ENCODE measurements at regions not wholly inside any gene's neighbourhood (a gene's known extent, or its start where the extent isn't known, plus 50 kb on each side); places are given as distances from the start of the nearest gene placed in this dataset.

DNA sequence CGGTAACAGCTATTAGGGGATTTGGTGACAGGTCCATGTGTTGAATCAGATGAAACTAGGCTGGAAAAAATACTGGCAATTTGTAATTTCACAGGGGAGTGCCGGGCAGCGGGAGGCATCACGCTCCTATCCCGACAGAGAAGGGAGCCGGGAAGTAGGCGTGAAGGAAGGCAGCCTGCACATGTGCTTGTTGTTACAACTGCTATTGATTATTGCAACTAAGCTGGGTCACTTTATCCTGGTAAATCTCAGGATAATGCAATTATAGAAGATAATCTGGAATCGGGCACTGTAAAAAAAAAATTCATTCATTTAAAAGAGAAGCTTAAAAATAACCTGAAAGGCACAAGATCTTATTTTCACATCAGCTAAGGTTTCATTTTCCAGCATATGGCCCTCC is 180.6 kb downstream of the FOXL1 start:
- CTCF ChIA-PET (ENCODE audit: partially characterized antibody): interaction anchor here (1.2 to 2.1 kb wide), 2 partner anchors 8 to 12 kb away, joined by 3 to 5 read pairs; no protein-coding TSS in a partner anchor
- intact Hi-C loops (cut with micrococcal nuclease): no loop called here
- no peaks in the 10 kb centered on the region for H3K36me3 ChIP-seq (ENCODE audit: insufficient read depth, low read length)
- POLR2A ChIA-PET (ENCODE audit: partially characterized antibody): no interaction called here
- no peak overlapping the region for H3K4me3 ChIP-seq (ENCODE audit: low read length in 2 of 2)
- no peaks in the 10 kb centered on the region for H3K27me3 ChIP-seq (ENCODE audit: insufficient read depth, low read length)
- Mint-ChIP-seq H3K27ac (no peak overlapping the region), H3K4me1 (no peaks in the 10 kb centered on the region), H3K9me3 (no peaks in the 10 kb centered on the region), H3K36me3 (no peaks in the 10 kb centered on the region), H3K4me3 (no peak overlapping the region), H3K27me3 (peaks cover 12 to 19% of the 10 kb centered on the region in 2 donors)
- no peaks in the 10 kb centered on the region for H3K4me1 ChIP-seq (ENCODE audit: insufficient read depth, low read length)
- H3K9me3 ChIP-seq (ENCODE audit: control insufficient read depth in 1 of 2, low read length in 2 of 2): no peaks in the 10 kb centered on the region
- no peak for DNase-seq
- H3K27ac ChIP-seq (ENCODE audit: low read depth, low read length): no peak overlapping the region

DNA sequence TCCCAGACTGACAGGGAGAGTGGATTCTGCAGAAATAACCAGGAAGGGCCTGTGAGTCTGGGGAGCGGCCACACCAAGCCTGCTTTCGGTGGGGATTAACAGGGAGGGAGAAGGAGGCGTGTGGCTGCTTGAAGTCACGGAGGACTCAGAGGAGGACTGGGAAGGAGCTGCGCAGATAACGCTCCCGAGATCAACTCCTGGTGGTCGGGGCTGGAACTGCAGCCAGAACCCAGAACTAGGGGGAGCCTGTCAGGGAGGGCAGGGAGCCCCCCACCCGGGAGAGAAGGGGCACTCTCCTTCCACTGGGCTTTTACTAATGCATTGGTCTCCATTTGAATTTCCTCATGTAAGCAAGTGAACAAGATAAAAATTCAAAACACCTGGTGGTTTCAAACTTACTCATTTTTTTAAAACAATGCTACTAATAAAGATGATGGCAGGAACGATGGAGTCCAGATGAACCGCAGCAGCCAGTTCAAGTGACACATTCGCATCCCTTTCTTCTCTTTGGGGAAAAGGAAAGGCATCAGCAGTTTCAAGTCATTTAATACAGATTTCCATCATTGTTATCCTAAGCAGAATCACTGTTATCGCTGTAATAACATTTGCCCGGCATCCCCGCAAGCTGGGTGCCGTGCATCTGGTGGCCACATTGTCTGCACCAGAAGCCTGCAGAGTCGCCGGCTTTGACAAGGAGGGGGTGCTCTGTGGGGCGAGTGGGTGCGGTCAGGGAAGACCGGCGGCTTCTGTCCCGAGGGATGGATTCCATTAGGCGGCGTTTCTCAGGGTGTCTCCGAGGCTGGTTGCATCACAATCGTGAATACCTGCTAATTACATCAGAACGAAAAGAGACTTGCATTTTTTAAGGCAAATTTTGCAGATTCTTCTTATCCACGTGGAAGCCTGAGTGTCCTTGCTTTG is 183.0 kb downstream of the FOXL1 start:
- no peak overlapping the region for H3K27ac ChIP-seq (ENCODE audit: low read depth, low read length)
- ChIA-PET POLR2A (ENCODE audit: partially characterized antibody) (no interaction called here), CTCF (ENCODE audit: partially characterized antibody) (no interaction called here)
- peaks cover 12 to 19% of the 10 kb centered on the region in 2 donors for H3K27me3 Mint-ChIP-seq
- peak in 2 of 5 donors; percentile 11 for DNase-seq
- no peaks in the 10 kb centered on the region for H3K36me3 Mint-ChIP-seq
- H3K9me3 Mint-ChIP-seq: peaks cover 0 to 3% (median 0%) of the 10 kb centered on the region in 8 donors
- H3K4me3 ChIP-seq (ENCODE audit: low read length in 2 of 2): no peak overlapping the region
- H3K36me3 ChIP-seq (ENCODE audit: insufficient read depth, low read length): no peaks in the 10 kb centered on the region
- no peaks in the 10 kb centered on the region for H3K27me3 ChIP-seq (ENCODE audit: insufficient read depth, low read length)
- H3K4me3 Mint-ChIP-seq: no peak overlapping the region
- no peaks in the 10 kb centered on the region for H3K4me1 Mint-ChIP-seq
- intact Hi-C loops (cut with micrococcal nuclease): no loop called here
- H3K27ac Mint-ChIP-seq: no peak overlapping the region
- H3K9me3 ChIP-seq (ENCODE audit: control insufficient read depth in 1 of 2, low read length in 2 of 2): no peaks in the 10 kb centered on the region
- H3K4me1 ChIP-seq (ENCODE audit: insufficient read depth, low read length): no peaks in the 10 kb centered on the region

DNA sequence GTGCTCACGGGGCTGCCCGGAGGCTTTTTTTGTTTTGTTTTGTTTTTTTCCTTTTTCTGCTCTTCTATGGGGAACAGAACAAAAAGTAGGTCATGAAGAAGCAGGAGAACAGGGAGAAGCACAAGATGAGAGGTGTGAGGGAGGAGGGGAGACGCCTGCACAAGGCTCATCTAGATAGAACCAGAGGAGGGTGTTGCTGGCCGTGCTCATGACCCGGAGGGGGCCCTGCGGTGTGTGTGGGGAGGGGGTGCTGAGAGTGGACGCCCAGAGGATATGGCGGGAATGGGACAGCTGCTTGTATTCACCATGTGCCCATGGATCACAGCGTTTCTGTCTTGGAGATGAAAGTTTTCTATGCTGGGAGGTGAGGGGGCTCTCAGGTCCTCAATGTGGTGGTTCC is 183.7 kb downstream of the FOXL1 start:
- no peak overlapping the region for H3K4me3 ChIP-seq (ENCODE audit: low read length in 2 of 2)
- Mint-ChIP-seq H3K4me1 (no peaks in the 10 kb centered on the region), H3K27me3 (peaks cover 12 to 19% of the 10 kb centered on the region in 2 donors), H3K4me3 (no peak overlapping the region), H3K36me3 (no peaks in the 10 kb centered on the region), H3K9me3 (peaks cover 0 to 8% (median 0%) of the 10 kb centered on the region in 8 donors), H3K27ac (no peak overlapping the region)
- H3K4me1 ChIP-seq (ENCODE audit: insufficient read depth, low read length): no peaks in the 10 kb centered on the region
- H3K36me3 ChIP-seq (ENCODE audit: insufficient read depth, low read length): no peaks in the 10 kb centered on the region
- no peaks in the 10 kb centered on the region for H3K9me3 ChIP-seq (ENCODE audit: control insufficient read depth in 1 of 2, low read length in 2 of 2)
- no peak overlapping the region for H3K27ac ChIP-seq (ENCODE audit: low read depth, low read length)
- intact Hi-C loops (cut with micrococcal nuclease): no loop called here
- H3K27me3 ChIP-seq (ENCODE audit: insufficient read depth, low read length): no peaks in the 10 kb centered on the region
- DNase-seq: no peak
- POLR2A ChIA-PET (ENCODE audit: partially characterized antibody): no interaction called here
- CTCF ChIA-PET (ENCODE audit: partially characterized antibody): no interaction called here

GRCh38 chr16:86763819-86764218 is 185.5 kb downstream of the FOXL1 start:
- peaks cover 10 to 18% of the 10 kb centered on the region in 2 donors for H3K27me3 Mint-ChIP-seq
- intact Hi-C loops (cut with micrococcal nuclease): no loop called here
- no peak overlapping the region for H3K27ac ChIP-seq (ENCODE audit: low read depth, low read length)
- no peak overlapping the region for H3K27ac Mint-ChIP-seq
- H3K9me3 Mint-ChIP-seq: peaks cover 0 to 8% (median 0%) of the 10 kb centered on the region in 8 donors
- no peaks in the 10 kb centered on the region for H3K4me1 ChIP-seq (ENCODE audit: insufficient read depth, low read length)
- no peak overlapping the region for H3K4me3 ChIP-seq (ENCODE audit: low read length in 2 of 2)
- CTCF ChIA-PET (ENCODE audit: partially characterized antibody): no interaction called here
- H3K4me3 Mint-ChIP-seq: no peak overlapping the region
- no peak for DNase-seq
- POLR2A ChIA-PET (ENCODE audit: partially characterized antibody): no interaction called here
- no peaks in the 10 kb centered on the region for H3K27me3 ChIP-seq (ENCODE audit: insufficient read depth, low read length)
- H3K36me3 ChIP-seq (ENCODE audit: insufficient read depth, low read length): no peaks in the 10 kb centered on the region
- H3K36me3 Mint-ChIP-seq: no peaks in the 10 kb centered on the region
- H3K4me1 Mint-ChIP-seq: no peaks in the 10 kb centered on the region
- H3K9me3 ChIP-seq (ENCODE audit: control insufficient read depth in 1 of 2, low read length in 2 of 2): no peaks in the 10 kb centered on the region

DNA sequence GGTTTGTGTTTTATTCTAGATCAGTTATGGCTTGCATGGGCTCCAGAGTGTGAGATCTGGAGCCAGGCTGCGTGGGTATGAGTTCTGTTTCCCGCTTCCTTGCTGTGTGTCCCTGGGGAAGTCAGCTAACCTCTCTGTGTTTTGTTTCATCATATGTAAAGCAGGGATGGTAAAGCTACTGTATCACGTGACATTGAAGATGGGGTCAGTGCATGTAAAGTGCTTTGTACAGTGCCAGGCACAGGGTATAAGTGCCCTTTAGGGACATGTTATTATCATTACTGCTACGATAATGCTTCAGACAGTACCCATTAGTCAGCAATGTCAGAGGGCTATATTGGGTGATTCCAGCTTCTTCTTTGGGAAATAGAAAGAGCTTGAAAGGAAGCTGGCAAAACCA is 186.2 kb downstream of the FOXL1 start:
- Mint-ChIP-seq H3K36me3 (no peaks in the 10 kb centered on the region), H3K27ac (no peak overlapping the region), H3K4me1 (no peaks in the 10 kb centered on the region), H3K4me3 (no peak overlapping the region), H3K27me3 (peaks cover 10 to 16% of the 10 kb centered on the region in 2 donors), H3K9me3 (peaks cover 0 to 8% (median 0%) of the 10 kb centered on the region in 8 donors)
- Histone ChIP-seq H3K36me3 (ENCODE audit: insufficient read depth, low read length) (no peaks in the 10 kb centered on the region), H3K4me3 (ENCODE audit: low read length in 2 of 2) (no peak overlapping the region), H3K27ac (ENCODE audit: low read depth, low read length) (no peak overlapping the region), H3K9me3 (ENCODE audit: control insufficient read depth in 1 of 2, low read length in 2 of 2) (no peaks in the 10 kb centered on the region), H3K27me3 (ENCODE audit: insufficient read depth, low read length) (no peaks in the 10 kb centered on the region), H3K4me1 (ENCODE audit: insufficient read depth, low read length) (no peaks in the 10 kb centered on the region)
- POLR2A ChIA-PET (ENCODE audit: partially characterized antibody): no interaction called here
- intact Hi-C loops (cut with micrococcal nuclease): no loop called here
- DNase-seq: no peak
- CTCF ChIA-PET (ENCODE audit: partially characterized antibody): no interaction called here

- no peaks in the 10 kb centered on the region for H3K36me3 Mint-ChIP-seq
- H3K4me3 Mint-ChIP-seq: no peak overlapping the region
- H3K9me3 ChIP-seq (ENCODE audit: control insufficient read depth in 1 of 2, low read length in 2 of 2): no peaks in the 10 kb centered on the region
- H3K27ac Mint-ChIP-seq: no peak overlapping the region
- H3K27ac ChIP-seq (ENCODE audit: low read depth, low read length): no peak overlapping the region
- ChIA-PET CTCF (ENCODE audit: partially characterized antibody) (no interaction called here), POLR2A (ENCODE audit: partially characterized antibody) (no interaction called here)
- intact Hi-C loops (cut with micrococcal nuclease): no loop called here
- H3K4me1 ChIP-seq (ENCODE audit: insufficient read depth, low read length): no peaks in the 10 kb centered on the region
- H3K27me3 Mint-ChIP-seq: peaks cover 9 to 12% of the 10 kb centered on the region in 2 donors
- H3K9me3 Mint-ChIP-seq: peaks cover 0 to 8% (median 0%) of the 10 kb centered on the region in 8 donors
- H3K4me3 ChIP-seq (ENCODE audit: low read length in 2 of 2): no peak overlapping the region
- DNase-seq: no peak
- no peaks in the 10 kb centered on the region for H3K36me3 ChIP-seq (ENCODE audit: insufficient read depth, low read length)
- no peaks in the 10 kb centered on the region for H3K27me3 ChIP-seq (ENCODE audit: insufficient read depth, low read length)
- H3K4me1 Mint-ChIP-seq: no peaks in the 10 kb centered on the region
These were observed 187.2 kb downstream of the FOXL1 start for GRCh38 chr16:86765389-86766026.

GRCh38 chr16:86766700-86767099 is 188.4 kb downstream of the FOXL1 start:
- Mint-ChIP-seq H3K27me3 (peaks cover 5 to 7% of the 10 kb centered on the region in 2 donors), H3K27ac (no peak overlapping the region), H3K4me1 (no peaks in the 10 kb centered on the region), H3K9me3 (peaks cover 0 to 8% (median 0%) of the 10 kb centered on the region in 8 donors), H3K4me3 (no peak overlapping the region), H3K36me3 (no peaks in the 10 kb centered on the region)
- POLR2A ChIA-PET (ENCODE audit: partially characterized antibody): no interaction called here
- Histone ChIP-seq H3K9me3 (ENCODE audit: control insufficient read depth in 1 of 2, low read length in 2 of 2) (no peaks in the 10 kb centered on the region), H3K27me3 (ENCODE audit: insufficient read depth, low read length) (no peaks in the 10 kb centered on the region), H3K36me3 (ENCODE audit: insufficient read depth, low read length) (no peaks in the 10 kb centered on the region), H3K4me3 (ENCODE audit: low read length in 2 of 2) (no peak overlapping the region), H3K4me1 (ENCODE audit: insufficient read depth, low read length) (no peaks in the 10 kb centered on the region), H3K27ac (ENCODE audit: low read depth, low read length) (no peak overlapping the region)
- intact Hi-C loops (cut with micrococcal nuclease): no loop called here
- CTCF ChIA-PET (ENCODE audit: partially characterized antibody): no interaction called here
- no peak for DNase-seq

All from CD4-positive, alpha-beta memory T cell (primary cell).